Neural progenitor cell (in vitro differentiated cells): ENCODE measurements at regions not wholly inside any gene's neighbourhood (a gene's known extent, or its start where the extent isn't known, plus 50 kb on each side); places are given as distances from the start of the nearest gene placed in this dataset.
"Not testable (repeated sequence)": the region's sequence is repeated elsewhere in the genome, so short reads cannot be mapped to it uniquely, and the experiment has no call there.

Source experiments
- DNase-seq: peaks from one replicate; pipeline ENCODE4 v3.0.0-alpha.2; 2016; ENCODE audit warnings: low spot score
- H2AFZ ChIP-seq: fragments of 200-600 bp; sonication (generic); replicated peaks from 2 replicates; pipeline ENCODE4 v1.6.1; 2016; ENCODE audit warnings: antibody characterized with exemption
- H3F3A ChIP-seq: fragments of 200-600 bp; sonication (generic); 2 replicates; pipeline ENCODE4 v1.6.1; 2016; ENCODE audit warnings: antibody characterized with exemption, low read depth
- H3K27ac ChIP-seq: fragments of 200-600 bp; sonication (generic); 2 replicates; pipeline ENCODE4 v1.5.1; 2016; ENCODE audit warnings: mild to moderate bottlenecking
- H3K27me3 ChIP-seq: fragments of 200-600 bp; sonication (generic); 2 replicates; pipeline ENCODE4 v1.6.1; 2016; ENCODE audit warnings: mild to moderate bottlenecking, moderate library complexity
- H3K36me3 ChIP-seq: fragments of 200-600 bp; sonication (generic); 2 replicates; pipeline ENCODE4 v1.5.1; 2016
- H3K4me1 ChIP-seq: fragments of 200-600 bp; sonication (generic); 2 replicates; pipeline ENCODE4 v1.6.1; 2016; ENCODE audit warnings: mixed run types
- H3K4me2 ChIP-seq: fragments of 200-600 bp; sonication (generic); 2 replicates; pipeline ENCODE4 v1.6.1; 2016
- H3K4me3 ChIP-seq: fragments of 200-600 bp; sonication (generic); 2 replicates; pipeline ENCODE4 v1.5.1; 2016
- H3K79me2 ChIP-seq: fragments of 200-600 bp; sonication (generic); 2 replicates; pipeline ENCODE4 v1.6.1; 2016; ENCODE audit warnings: low read depth
- H3K9ac ChIP-seq: fragments of 200-600 bp; sonication (generic); 2 replicates; pipeline ENCODE4 v1.6.1; 2016
- H3K9me3 ChIP-seq: fragments of 200-600 bp; sonication (generic); 2 replicates; pipeline ENCODE4 v1.5.1; 2016; ENCODE audit warnings: low read depth
- H4K20me1 ChIP-seq: fragments of 200-600 bp; sonication (generic); 2 replicates; pipeline ENCODE4 v1.6.1; 2016; ENCODE audit warnings: low read depth
- H3K27ac Mint-ChIP-seq: 3 replicates; pipeline ENCODE4 v1.8.0; 2021; ENCODE audit warnings: mixed read lengths
- H3K27me3 Mint-ChIP-seq: 2 replicates; pipeline ENCODE4 v1.8.0; 2022; ENCODE audit warnings: low read depth, mild to moderate bottlenecking, inconsistent platforms, moderate library complexity, mixed read lengths; ENCODE audit not compliant: insufficient read depth
- H3K36me3 Mint-ChIP-seq: 3 replicates; pipeline ENCODE4 v1.8.0; 2021; ENCODE audit warnings: mixed read lengths
- H3K4me1 Mint-ChIP-seq: 3 replicates; pipeline ENCODE4 v1.8.0; 2021; ENCODE audit warnings: mixed read lengths
- H3K4me3 Mint-ChIP-seq: 3 replicates; pipeline ENCODE4 v1.8.0; 2021; ENCODE audit warnings: mild to moderate bottlenecking, moderate library complexity, mixed read lengths
- H3K9me3 Mint-ChIP-seq: 3 replicates; pipeline ENCODE4 v1.8.0; 2020; ENCODE audit warnings: mixed read lengths
- CTCF ChIP-seq: fragments of 200-600 bp; sonication (generic); IDR thresholded peaks from 2 replicates; pipeline ENCODE4 v1.5.1; 2017; ENCODE audit warnings: antibody characterized with exemption, mild to moderate bottlenecking
- EZH2 ChIP-seq: fragments of 200-600 bp; sonication (generic); IDR thresholded peaks from 2 replicates; pipeline ENCODE4 v1.6.1; 2017; ENCODE audit warnings: antibody characterized with exemption, mild to moderate bottlenecking, moderate library complexity
- EZH2phosphoT487 ChIP-seq: fragments of 200-600 bp; sonication (generic); IDR thresholded peaks from 2 replicates; pipeline ENCODE4 v1.6.1; 2017; ENCODE audit warnings: antibody characterized with exemption

GRCh38 chr16:52346709-52347108, 200.2 kb downstream of the TOX3 start:
- no peaks in the 10 kb centered on the region for H4K20me1 ChIP-seq
- no peaks in the 10 kb centered on the region for H3K27me3 ChIP-seq
- no peaks in the 10 kb centered on the region for H3K4me1 ChIP-seq
- no peaks in the 10 kb centered on the region for H3K9me3 ChIP-seq
- Mint-ChIP-seq H3K36me3 (no peaks in the 10 kb centered on the region), H3K4me1 (no peaks in the 10 kb centered on the region), H3K27ac (no peak overlapping the region), H3K9me3 (no peaks in the 10 kb centered on the region), H3K4me3 (no peak overlapping the region), H3K27me3 (peaks cover 7% of the 10 kb centered on the region)
- TF ChIP-seq EZH2 (no peak), CTCF (no peak), EZH2phosphoT487 (no peak)
- no peaks in the 10 kb centered on the region for H3K36me3 ChIP-seq
- H3K4me2 ChIP-seq: no peak overlapping the region
- no peak overlapping the region for H3K4me3 ChIP-seq
- no peak overlapping the region for H3K27ac ChIP-seq
- no peaks in the 10 kb centered on the region for H3K79me2 ChIP-seq
- DNase-seq: no peak
- H3F3A ChIP-seq: no peaks in the 10 kb centered on the region
- H3K9ac ChIP-seq: no peak overlapping the region
- H2AFZ ChIP-seq: no peak overlapping the region

DNA sequence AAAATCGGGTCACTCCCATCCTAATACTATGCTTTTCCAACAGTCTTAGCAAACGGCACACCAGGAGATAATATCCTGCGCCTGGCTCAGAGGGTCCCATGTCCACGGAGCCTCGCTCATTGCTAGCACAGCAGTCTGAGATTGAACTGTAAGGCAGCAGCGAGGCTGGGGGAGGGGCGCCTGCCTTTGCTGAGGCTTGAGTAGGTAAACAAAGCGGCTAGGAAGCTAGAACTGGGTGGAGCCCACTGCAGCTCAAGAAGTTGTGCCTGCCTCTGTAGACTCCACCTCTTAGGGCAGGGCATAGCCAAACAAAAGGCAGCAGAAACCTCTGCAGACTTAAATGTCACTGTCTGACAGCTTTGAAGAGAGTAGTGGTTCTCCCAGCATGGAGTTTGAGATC, 213.3 kb downstream of the TOX3 start:
- peaks cover 14% of the 10 kb centered on the region for H3K4me1 Mint-ChIP-seq
- peaks cover 13% of the 10 kb centered on the region for H3F3A ChIP-seq
- peaks cover 32% of the 10 kb centered on the region for H3K9me3 Mint-ChIP-seq
- H3K4me2 ChIP-seq, H3K36me3 ChIP-seq, H3K4me3 ChIP-seq, H4K20me1 ChIP-seq, H3K4me3 Mint-ChIP-seq, H2AFZ ChIP-seq, H3K9me3 ChIP-seq, H3K27ac ChIP-seq, H3K79me2 ChIP-seq, H3K27me3 Mint-ChIP-seq, H3K27ac Mint-ChIP-seq, H3K36me3 Mint-ChIP-seq, H3K27me3 ChIP-seq, H3K9ac ChIP-seq, DNase-seq: not testable (repeated sequence)
- peaks cover 26% of the 10 kb centered on the region for H3K4me1 ChIP-seq

DNA sequence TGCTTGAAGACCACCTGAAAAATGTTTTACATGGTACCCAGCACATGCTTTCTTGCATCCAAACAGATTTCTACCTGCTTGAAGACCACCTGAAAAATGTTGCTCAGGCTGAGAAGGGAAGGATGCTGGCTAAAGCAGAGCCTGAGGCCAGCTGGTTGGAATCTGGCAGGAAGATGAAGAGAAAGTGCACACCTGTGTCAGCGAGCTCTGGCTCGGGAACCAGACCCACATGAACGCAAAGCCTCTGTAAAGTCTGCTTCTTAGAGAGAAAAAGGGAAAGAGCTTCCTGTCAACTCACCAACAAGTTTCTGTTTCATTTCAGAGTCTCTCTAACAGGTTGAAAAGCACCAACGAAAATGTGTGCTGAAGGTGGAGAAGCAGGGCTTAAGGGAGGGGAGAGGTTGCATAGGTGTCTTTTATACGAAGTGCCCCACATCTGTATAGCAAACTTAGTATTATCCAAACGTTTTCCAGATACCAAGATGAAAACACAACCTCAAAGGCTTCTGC, 226.0 kb downstream of the TOX3 start:
- no peak overlapping the region for H3K9ac ChIP-seq
- H2AFZ ChIP-seq: no peak overlapping the region
- Mint-ChIP-seq H3K4me3 (no peak overlapping the region), H3K36me3 (no peaks in the 10 kb centered on the region), H3K27me3 (peaks cover 4% of the 10 kb centered on the region), H3K9me3 (peaks cover 2% of the 10 kb centered on the region), H3K27ac (no peak overlapping the region), H3K4me1 (peaks cover 21% of the 10 kb centered on the region)
- no peak overlapping the region for H3K4me3 ChIP-seq
- TF ChIP-seq EZH2phosphoT487: no peak
- no peak for TF ChIP-seq CTCF
- TF ChIP-seq EZH2: no peak
- H3F3A ChIP-seq: no peaks in the 10 kb centered on the region
- H4K20me1 ChIP-seq: no peaks in the 10 kb centered on the region
- DNase-seq: no peak
- H3K36me3 ChIP-seq: no peaks in the 10 kb centered on the region
- H3K4me1 ChIP-seq: peaks cover 21% of the 10 kb centered on the region
- no peak overlapping the region for H3K4me2 ChIP-seq
- H3K79me2 ChIP-seq: no peaks in the 10 kb centered on the region
- no peak overlapping the region for H3K27ac ChIP-seq
- H3K9me3 ChIP-seq: no peaks in the 10 kb centered on the region
- no peaks in the 10 kb centered on the region for H3K27me3 ChIP-seq

- peaks cover 21% of the 10 kb centered on the region for H3K4me1 Mint-ChIP-seq
- Histone ChIP-seq H3K27me3 (no peaks in the 10 kb centered on the region), H4K20me1 (no peaks in the 10 kb centered on the region), H3K79me2 (no peaks in the 10 kb centered on the region), H3K4me2 (peak overlapping the region; percentile 9), H3K27ac (no peak overlapping the region), H3K4me1 (peaks cover 17% of the 10 kb centered on the region), H2AFZ (peak overlapping the region; percentile 88), H3F3A (no peaks in the 10 kb centered on the region), H3K9ac (no peak overlapping the region), H3K4me3 (no peak overlapping the region), H3K9me3 (no peaks in the 10 kb centered on the region), H3K36me3 (no peaks in the 10 kb centered on the region)
- H3K27ac Mint-ChIP-seq: peak overlapping the region; percentile 95
- H3K36me3 Mint-ChIP-seq: no peaks in the 10 kb centered on the region
- H3K4me3 Mint-ChIP-seq: peak overlapping the region; percentile 41
- TF ChIP-seq CTCF (no peak), EZH2phosphoT487 (no peak), EZH2 (no peak)
- DNase-seq: peak; percentile 34
- H3K9me3 Mint-ChIP-seq: peaks cover 2% of the 10 kb centered on the region
- peaks cover 3% of the 10 kb centered on the region for H3K27me3 Mint-ChIP-seq
These were observed 228.5 kb downstream of the TOX3 start for GRCh38 chr16:52318302-52319009.
